NB4 (cell line): ENCODE measurements at regions not wholly inside any gene's neighbourhood (a gene's known extent, or its start where the extent isn't known, plus 50 kb on each side); places are given as distances from the start of the nearest gene placed in this dataset.

Source experiments
- POLR2A ChIP-seq: IDR thresholded peaks from 2 replicates; pipeline ENCODE4 v1.6.1; 2011; ENCODE audit warnings: mild to moderate bottlenecking; ENCODE audit not compliant: insufficient read length; ENCODE audit errors: extremely low read depth
- TF ChIP-seq, protein P1 (sequence below): IDR thresholded peaks from one replicate; pipeline ENCODE4 v1.5.1; 2012; ENCODE audit warnings: low read depth, low read length

DNA sequence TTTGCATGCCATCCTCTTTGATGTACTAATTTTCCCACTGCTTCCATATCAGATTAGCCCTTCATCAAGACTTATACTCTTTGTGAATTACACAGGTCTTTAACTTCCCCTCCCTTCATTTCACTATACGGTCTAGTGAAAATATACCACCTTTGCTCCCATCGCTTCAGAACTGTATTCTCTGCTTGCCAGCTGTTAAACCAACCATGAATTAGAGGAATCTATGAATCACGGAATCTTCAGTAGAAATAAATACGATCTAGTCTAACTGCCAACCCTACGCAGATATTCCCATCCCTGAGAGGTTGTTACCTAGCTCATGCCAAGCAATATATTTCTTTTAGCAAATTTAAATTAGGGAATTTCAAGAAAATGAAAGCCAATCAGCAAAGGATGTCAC, 177.8 kb upstream of the MPPED2 start:
- TF ChIP-seq, protein P1, sequence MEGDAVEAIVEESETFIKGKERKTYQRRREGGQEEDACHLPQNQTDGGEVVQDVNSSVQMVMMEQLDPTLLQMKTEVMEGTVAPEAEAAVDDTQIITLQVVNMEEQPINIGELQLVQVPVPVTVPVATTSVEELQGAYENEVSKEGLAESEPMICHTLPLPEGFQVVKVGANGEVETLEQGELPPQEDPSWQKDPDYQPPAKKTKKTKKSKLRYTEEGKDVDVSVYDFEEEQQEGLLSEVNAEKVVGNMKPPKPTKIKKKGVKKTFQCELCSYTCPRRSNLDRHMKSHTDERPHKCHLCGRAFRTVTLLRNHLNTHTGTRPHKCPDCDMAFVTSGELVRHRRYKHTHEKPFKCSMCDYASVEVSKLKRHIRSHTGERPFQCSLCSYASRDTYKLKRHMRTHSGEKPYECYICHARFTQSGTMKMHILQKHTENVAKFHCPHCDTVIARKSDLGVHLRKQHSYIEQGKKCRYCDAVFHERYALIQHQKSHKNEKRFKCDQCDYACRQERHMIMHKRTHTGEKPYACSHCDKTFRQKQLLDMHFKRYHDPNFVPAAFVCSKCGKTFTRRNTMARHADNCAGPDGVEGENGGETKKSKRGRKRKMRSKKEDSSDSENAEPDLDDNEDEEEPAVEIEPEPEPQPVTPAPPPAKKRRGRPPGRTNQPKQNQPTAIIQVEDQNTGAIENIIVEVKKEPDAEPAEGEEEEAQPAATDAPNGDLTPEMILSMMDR: no peak
- no peak for TF ChIP-seq POLR2A
